ENCODE measurements at regions not wholly inside any gene's neighbourhood (a gene's known extent, or its start where the extent isn't known, plus 50 kb on each side); places are given as distances from the start of the nearest gene placed in this dataset.

- TF ChIP-seq MAX (IDR thresholded peaks at IDR 0.05; ENCODE audit: insufficient read depth, insufficient read length) (no peak), FOS (IDR thresholded peaks at IDR 0.05; ENCODE audit: borderline replicate concordance, insufficient read depth, low read length) (no peak), MYC (IDR thresholded peaks at IDR 0.05; ENCODE audit: low read depth, low read length) (no peak), POLR2AphosphoS5 (IDR thresholded peaks at IDR 0.05; ENCODE audit: insufficient read depth, low read depth, low read length) (no peak), EZH2 (IDR thresholded peaks at IDR 0.05; ENCODE audit: borderline replicate concordance, low read depth, low read length, severe bottlenecking) (no peak), JUN (IDR thresholded peaks at IDR 0.05; ENCODE audit: borderline replicate concordance, insufficient read depth, insufficient read length, low read depth) (no peak), GATA2 (IDR thresholded peaks at IDR 0.05; ENCODE audit: insufficient read depth, insufficient read length, low read depth, low read length) (no peak), CTCF (IDR thresholded peaks at IDR 0.05; ENCODE audit: extremely low read depth in 1 of 2, insufficient read depth in 1 of 2, low read depth in 1 of 2, low read length in 2 of 2) (no peak), POLR2A (IDR thresholded peaks at IDR 0.05; ENCODE audit: low read depth, low read length) (no peak)
- Histone ChIP-seq H2AFZ (ENCODE audit: low read depth, low read length) (no peak overlapping the region), H3K4me2 (ENCODE audit: insufficient read depth, low read length) (no peak overlapping the region), H3K4me3 (replicated peaks in 1 of 3; ENCODE audit: insufficient read depth in 1 of 3, low read depth in 1 of 3, low read length in 3 of 3) (no peak overlapping the region), H3K4me1 (ENCODE audit: control insufficient read depth, extremely low read depth, insufficient read depth, low read length) (no peaks in the 10 kb centered on the region), H4K20me1 (replicated peaks; ENCODE audit: control insufficient read depth, extremely low read depth, insufficient read depth, low read length) (no peaks in the 10 kb centered on the region), H3K27ac (ENCODE audit: insufficient read depth, low read depth, low read length) (no peak overlapping the region), H3K79me2 (ENCODE audit: control insufficient read depth, insufficient read depth, low read length) (no peaks in the 10 kb centered on the region), H3K36me3 (ENCODE audit: control insufficient read depth in 2 of 2, extremely low read depth in 1 of 2, insufficient read depth in 2 of 2, low read length in 2 of 2) (no peaks in the 10 kb centered on the region), H3K27me3 (ENCODE audit: control insufficient read depth in 2 of 2, insufficient read depth in 2 of 2, low read length in 2 of 2) (no peaks in the 10 kb centered on the region), H3K9me1 (replicated peaks; ENCODE audit: control insufficient read depth, extremely low read depth, insufficient read depth, low read length) (no peaks in the 10 kb centered on the region), H3K9ac (replicated peaks; ENCODE audit: extremely low read depth, insufficient read depth, low read length) (no peak overlapping the region), H3K9me3 (replicated peaks; ENCODE audit: control insufficient read depth, insufficient read depth, low read length) (no peaks in the 10 kb centered on the region)
- DNase-seq (ENCODE audit: low read depth, low spot score) (no peak), FAIRE-seq (no peak)
- ChIA-PET CTCF (no interaction called here), POLR2A (no interaction called here)
- dilution Hi-C loops (cut with MboI; ENCODE audit: extremely low pct_ligation_motif_present, low sequenced_read_pairs) (no loop called here), intact Hi-C loops (cut with micrococcal nuclease) (no loop called here)
- no TSS peak for BruUV-seq (replicated peaks)
Measured at GRCh38 chr10:10513898-10514297, 503.8 kb upstream of the CELF2 start.

Data from endothelial cell of umbilical vein (primary cell).